ENCODE measurements at regions not wholly inside any gene's neighbourhood (a gene's known extent, or its start where the extent isn't known, plus 50 kb on each side); places are given as distances from the start of the nearest gene placed in this dataset.

DNA sequence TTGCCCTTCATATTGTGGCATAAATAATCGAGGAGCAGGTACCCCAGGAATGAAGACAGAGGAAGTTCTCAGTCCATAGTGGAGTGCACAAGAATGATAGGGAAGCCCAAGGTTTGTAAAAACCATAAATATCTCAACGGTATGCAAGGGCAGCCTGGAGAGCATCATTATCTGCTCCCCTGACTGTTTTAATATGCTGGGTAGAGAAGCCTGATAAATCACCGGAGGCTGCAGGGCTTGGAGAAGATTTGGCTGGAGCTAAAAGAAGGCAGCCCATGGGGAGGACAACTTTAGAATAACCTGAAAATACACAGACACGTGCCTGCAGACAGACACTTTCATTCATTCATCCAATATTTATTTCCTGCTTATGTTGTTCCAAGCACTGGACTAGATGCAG, 205.2 kb upstream of the RPL38 start:
- ATAC-seq = no peak
- H3K36me3 Mint-ChIP-seq = no peaks in the 10 kb centered on the region
- POLR2A ChIA-PET = no interaction called here
- DNase-seq (ENCODE audit: low spot score) = no peak
- CTCF ChIA-PET = interaction anchor here (0.6 to 3.4 kb wide), 30 partner anchors 8 to 431 kb away, joined by 3 to 17 read pairs (median 4); no protein-coding TSS in a partner anchor
- H3K4me3 Mint-ChIP-seq = no peak overlapping the region
- TF ChIP-seq ATF1 (CRISPR knock-in tag; IDR thresholded peaks at IDR 0.05) (no peak), NR3C1 (CRISPR knock-in tag; conservative IDR thresholded peaks at IDR 0.05; ENCODE audit: low read depth) (no peak), JAZF1 (CRISPR knock-in tag; IDR thresholded peaks at IDR 0.05) (no peak), RELA (CRISPR knock-in tag; IDR thresholded peaks at IDR 0.05; ENCODE audit: borderline replicate concordance) (no peak), GABPB1 (CRISPR knock-in tag; IDR thresholded peaks at IDR 0.05) (no peak)
- TF ChIP-seq, protein P1, sequence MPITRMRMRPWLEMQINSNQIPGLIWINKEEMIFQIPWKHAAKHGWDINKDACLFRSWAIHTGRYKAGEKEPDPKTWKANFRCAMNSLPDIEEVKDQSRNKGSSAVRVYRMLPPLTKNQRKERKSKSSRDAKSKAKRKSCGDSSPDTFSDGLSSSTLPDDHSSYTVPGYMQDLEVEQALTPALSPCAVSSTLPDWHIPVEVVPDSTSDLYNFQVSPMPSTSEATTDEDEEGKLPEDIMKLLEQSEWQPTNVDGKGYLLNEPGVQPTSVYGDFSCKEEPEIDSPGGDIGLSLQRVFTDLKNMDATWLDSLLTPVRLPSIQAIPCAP (CRISPR knock-in tag; IDR thresholded peaks at IDR 0.05) = no peak
- TF ChIP-seq, protein P2, sequence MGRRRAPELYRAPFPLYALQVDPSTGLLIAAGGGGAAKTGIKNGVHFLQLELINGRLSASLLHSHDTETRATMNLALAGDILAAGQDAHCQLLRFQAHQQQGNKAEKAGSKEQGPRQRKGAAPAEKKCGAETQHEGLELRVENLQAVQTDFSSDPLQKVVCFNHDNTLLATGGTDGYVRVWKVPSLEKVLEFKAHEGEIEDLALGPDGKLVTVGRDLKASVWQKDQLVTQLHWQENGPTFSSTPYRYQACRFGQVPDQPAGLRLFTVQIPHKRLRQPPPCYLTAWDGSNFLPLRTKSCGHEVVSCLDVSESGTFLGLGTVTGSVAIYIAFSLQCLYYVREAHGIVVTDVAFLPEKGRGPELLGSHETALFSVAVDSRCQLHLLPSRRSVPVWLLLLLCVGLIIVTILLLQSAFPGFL (CRISPR knock-in tag; IDR thresholded peaks at IDR 0.05; ENCODE audit: borderline replicate concordance) = no peak
- H3K27ac Mint-ChIP-seq = no peak overlapping the region
- H3K4me1 Mint-ChIP-seq = peaks cover 11% of the 10 kb centered on the region
- no peaks in the 10 kb centered on the region for H3K9me3 Mint-ChIP-seq
- peaks cover 5% of the 10 kb centered on the region; the same call in 1 of the 2 replicates for H3K27me3 Mint-ChIP-seq (ENCODE audit: low read depth)

DNA sequence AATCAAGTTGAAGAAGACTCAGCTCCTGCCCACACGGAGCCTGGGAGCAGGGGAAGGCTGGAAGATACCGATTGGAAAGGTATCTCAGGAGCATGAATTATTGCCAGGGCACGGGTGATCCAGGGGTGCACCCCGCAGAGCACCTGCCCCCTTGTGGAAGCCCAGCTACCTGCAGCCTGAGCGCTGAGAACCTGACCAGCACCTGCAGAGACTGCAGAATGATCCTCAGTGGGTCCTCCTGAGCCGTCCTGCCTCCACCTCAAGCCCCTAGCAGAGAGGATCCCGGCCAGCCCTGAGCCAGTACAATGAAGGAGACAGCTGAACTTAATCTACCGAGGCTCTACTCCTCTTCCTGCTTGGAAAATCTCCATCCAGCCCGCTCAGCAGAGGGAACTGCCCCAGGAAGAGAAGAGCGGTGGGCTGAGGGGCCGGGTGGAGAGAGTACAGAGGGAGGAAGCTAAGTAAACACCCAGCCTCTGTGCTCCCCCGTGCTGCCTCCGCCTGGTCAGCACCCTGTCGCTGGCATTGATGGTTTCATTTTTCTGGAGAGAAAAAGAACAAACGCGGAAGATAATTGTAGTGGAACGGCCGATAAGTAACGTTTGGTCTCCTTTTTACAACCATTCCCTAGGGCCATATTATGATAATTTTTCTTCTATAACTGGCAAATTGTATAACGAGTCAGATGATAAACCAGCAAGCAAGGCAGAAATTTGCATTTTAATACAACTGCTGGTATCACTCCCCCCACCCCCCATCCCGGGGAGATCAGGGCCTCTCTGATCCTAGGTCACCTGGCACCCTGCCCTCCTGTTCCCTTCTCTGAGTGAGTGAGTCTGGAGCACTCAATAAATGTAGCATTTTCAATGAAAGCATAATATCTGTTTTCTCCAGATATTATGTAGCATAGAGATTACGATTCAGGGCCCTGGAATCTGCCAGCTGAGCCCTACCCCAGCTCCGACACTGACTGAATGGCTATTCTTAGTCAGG, 204.5 kb upstream of the RPL38 start:
- TF ChIP-seq, protein P3, sequence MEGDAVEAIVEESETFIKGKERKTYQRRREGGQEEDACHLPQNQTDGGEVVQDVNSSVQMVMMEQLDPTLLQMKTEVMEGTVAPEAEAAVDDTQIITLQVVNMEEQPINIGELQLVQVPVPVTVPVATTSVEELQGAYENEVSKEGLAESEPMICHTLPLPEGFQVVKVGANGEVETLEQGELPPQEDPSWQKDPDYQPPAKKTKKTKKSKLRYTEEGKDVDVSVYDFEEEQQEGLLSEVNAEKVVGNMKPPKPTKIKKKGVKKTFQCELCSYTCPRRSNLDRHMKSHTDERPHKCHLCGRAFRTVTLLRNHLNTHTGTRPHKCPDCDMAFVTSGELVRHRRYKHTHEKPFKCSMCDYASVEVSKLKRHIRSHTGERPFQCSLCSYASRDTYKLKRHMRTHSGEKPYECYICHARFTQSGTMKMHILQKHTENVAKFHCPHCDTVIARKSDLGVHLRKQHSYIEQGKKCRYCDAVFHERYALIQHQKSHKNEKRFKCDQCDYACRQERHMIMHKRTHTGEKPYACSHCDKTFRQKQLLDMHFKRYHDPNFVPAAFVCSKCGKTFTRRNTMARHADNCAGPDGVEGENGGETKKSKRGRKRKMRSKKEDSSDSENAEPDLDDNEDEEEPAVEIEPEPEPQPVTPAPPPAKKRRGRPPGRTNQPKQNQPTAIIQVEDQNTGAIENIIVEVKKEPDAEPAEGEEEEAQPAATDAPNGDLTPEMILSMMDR (IDR thresholded peaks at IDR 0.05) = peak; percentile 92
- no peak for TF ChIP-seq ZNF232 (CRISPR knock-in tag; IDR thresholded peaks at IDR 0.05)
- TF ChIP-seq, protein P4, sequence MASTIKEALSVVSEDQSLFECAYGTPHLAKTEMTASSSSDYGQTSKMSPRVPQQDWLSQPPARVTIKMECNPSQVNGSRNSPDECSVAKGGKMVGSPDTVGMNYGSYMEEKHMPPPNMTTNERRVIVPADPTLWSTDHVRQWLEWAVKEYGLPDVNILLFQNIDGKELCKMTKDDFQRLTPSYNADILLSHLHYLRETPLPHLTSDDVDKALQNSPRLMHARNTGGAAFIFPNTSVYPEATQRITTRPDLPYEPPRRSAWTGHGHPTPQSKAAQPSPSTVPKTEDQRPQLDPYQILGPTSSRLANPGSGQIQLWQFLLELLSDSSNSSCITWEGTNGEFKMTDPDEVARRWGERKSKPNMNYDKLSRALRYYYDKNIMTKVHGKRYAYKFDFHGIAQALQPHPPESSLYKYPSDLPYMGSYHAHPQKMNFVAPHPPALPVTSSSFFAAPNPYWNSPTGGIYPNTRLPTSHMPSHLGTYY (CRISPR knock-in tag; IDR thresholded peaks at IDR 0.05) = peak; percentile 39; the same call in 1 of the 2 replicates
- peak; percentile 99 for ATAC-seq

DNA sequence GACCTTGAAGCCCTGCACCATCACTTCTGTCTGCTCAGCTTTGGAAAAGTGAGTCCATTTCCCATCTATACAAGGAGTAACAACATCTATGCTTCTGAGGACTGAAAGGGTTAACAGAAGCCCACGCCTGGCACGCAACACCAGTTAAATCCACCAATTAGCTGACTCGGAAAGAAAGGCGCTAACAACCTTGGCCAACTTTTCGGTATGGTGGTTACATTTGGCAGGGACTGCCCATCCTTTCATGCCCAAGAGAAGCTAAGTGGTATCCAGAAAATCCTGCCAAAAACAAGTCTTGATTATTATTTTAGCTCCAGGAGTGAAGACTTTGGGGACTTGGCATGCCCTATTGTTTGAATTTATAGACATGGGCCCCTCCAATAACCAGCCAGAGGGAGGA, 202.3 kb upstream of the RPL38 start:
- TF ChIP-seq NR2C2 (CRISPR knock-in tag; IDR thresholded peaks at IDR 0.05) = no peak
- TF ChIP-seq, protein P5, sequence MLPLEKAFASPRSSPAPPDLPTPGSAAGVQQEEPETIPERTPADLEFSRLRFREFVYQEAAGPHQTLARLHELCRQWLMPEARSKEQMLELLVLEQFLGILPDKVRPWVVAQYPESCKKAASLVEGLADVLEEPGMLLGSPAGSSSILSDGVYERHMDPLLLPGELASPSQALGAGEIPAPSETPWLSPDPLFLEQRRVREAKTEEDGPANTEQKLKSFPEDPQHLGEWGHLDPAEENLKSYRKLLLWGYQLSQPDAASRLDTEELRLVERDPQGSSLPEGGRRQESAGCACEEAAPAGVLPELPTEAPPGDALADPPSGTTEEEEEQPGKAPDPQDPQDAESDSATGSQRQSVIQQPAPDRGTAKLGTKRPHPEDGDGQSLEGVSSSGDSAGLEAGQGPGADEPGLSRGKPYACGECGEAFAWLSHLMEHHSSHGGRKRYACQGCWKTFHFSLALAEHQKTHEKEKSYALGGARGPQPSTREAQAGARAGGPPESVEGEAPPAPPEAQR (CRISPR knock-in tag; IDR thresholded peaks at IDR 0.05) = no peak
- no peak for TF ChIP-seq ZNF317 (CRISPR knock-in tag; IDR thresholded peaks at IDR 0.05; ENCODE audit: borderline replicate concordance, low read depth)
- TF ChIP-seq, protein P6, sequence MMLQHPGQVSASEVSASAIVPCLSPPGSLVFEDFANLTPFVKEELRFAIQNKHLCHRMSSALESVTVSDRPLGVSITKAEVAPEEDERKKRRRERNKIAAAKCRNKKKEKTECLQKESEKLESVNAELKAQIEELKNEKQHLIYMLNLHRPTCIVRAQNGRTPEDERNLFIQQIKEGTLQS (CRISPR knock-in tag; conservative IDR thresholded peaks at IDR 0.05) = no peak
- TF ChIP-seq, protein P7, sequence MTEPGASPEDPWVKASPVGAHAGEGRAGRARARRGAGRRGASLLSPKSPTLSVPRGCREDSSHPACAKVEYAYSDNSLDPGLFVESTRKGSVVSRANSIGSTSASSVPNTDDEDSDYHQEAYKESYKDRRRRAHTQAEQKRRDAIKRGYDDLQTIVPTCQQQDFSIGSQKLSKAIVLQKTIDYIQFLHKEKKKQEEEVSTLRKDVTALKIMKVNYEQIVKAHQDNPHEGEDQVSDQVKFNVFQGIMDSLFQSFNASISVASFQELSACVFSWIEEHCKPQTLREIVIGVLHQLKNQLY (CRISPR knock-in tag; IDR thresholded peaks at IDR 0.05) = no peak
- no peaks in the 10 kb centered on the region for H3K36me3 Mint-ChIP-seq
- H3K27ac Mint-ChIP-seq = no peak overlapping the region
- ATAC-seq (no peak), DNase-seq (ENCODE audit: low spot score) (no peak)
- no peaks in the 10 kb centered on the region for H3K9me3 Mint-ChIP-seq
- H3K27me3 Mint-ChIP-seq (ENCODE audit: low read depth) = peaks cover 10% of the 10 kb centered on the region; the same call in 1 of the 2 replicates
- POLR2A ChIA-PET = no interaction called here
- CTCF ChIA-PET = no interaction called here
- peaks cover 18% of the 10 kb centered on the region for H3K4me1 Mint-ChIP-seq
- no peak overlapping the region for H3K4me3 Mint-ChIP-seq

More for the DNA sequence above, 204.5 kb upstream of the RPL38 start:
- Mint-ChIP-seq H3K4me1 (peaks cover 11% of the 10 kb centered on the region), H3K36me3 (no peaks in the 10 kb centered on the region), H3K27me3 (ENCODE audit: low read depth) (peaks cover 5% of the 10 kb centered on the region; the same call in 1 of the 2 replicates), H3K4me3 (no peak overlapping the region), H3K9me3 (no peaks in the 10 kb centered on the region), H3K27ac (no peak overlapping the region)
- POLR2A ChIA-PET = no interaction called here
- CTCF ChIA-PET = interaction anchor here (0.6 to 3.4 kb wide), 35 partner anchors 9 to 431 kb away, joined by 3 to 17 read pairs (median 4); no protein-coding TSS in a partner anchor
- peak; percentile 88 for DNase-seq (ENCODE audit: low spot score)
